Neural crest cell (in vitro differentiated cells): ENCODE measurements at regions not wholly inside any gene's neighbourhood (a gene's known extent, or its start where the extent isn't known, plus 50 kb on each side); places are given as distances from the start of the nearest gene placed in this dataset.

ENCODE experiments used
- DNase-seq: peaks from one replicate; pipeline ENCODE4 v3.0.0; 2021; ENCODE audit warnings: low read depth, mixed read lengths, low spot score
- H3K27ac Mint-ChIP-seq: one replicate; pipeline ENCODE4 v1.8.0; 2021; ENCODE audit warnings: mild to moderate bottlenecking, mixed read lengths; ENCODE audit not compliant: unreplicated experiment
- H3K27me3 Mint-ChIP-seq: 2 replicates; pipeline ENCODE4 v1.8.0; 2021; ENCODE audit warnings: low read depth, mild to moderate bottlenecking, mixed read lengths
- H3K36me3 Mint-ChIP-seq: 2 replicates; pipeline ENCODE4 v1.8.0; 2021; ENCODE audit warnings: low read depth, mild to moderate bottlenecking, mixed read lengths
- H3K4me1 Mint-ChIP-seq: 2 replicates; pipeline ENCODE4 v1.8.0; 2021; ENCODE audit warnings: mixed read lengths
- H3K4me3 Mint-ChIP-seq: one replicate; pipeline ENCODE4 v1.8.0; 2021; ENCODE audit warnings: mild to moderate bottlenecking, mixed read lengths
- H3K9me3 Mint-ChIP-seq: 2 replicates; pipeline ENCODE4 v1.8.0; 2021; ENCODE audit warnings: mixed read lengths
- TF ChIP-seq, protein P1 (sequence below): fragments of 200-600 bp; sonication (generic); conservative IDR thresholded peaks from 2 replicates; pipeline ENCODE4 v1.5.0; 2021; ENCODE audit warnings: antibody characterized with exemption, mild to moderate bottlenecking

DNA sequence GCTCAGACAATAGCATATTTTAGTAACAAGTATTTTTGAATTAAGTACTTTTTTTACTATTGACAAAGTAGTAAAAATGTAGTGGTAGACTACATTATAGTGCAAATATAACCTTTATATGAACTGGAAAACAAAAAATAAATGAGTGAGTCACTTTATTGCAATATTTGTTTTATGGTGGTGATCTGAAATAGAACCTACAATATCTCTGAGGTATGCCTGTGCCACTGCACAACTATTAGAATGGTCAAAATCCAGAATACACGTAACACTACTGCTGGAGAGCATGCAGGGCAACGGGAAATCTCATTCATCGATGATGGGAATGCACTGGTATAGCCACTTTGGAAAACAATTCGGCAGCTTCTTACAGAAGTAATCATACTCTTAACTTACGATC lies 349.0 kb upstream of the NCAM2 start:
- H3K9me3 Mint-ChIP-seq, result no peaks in the 10 kb centered on the region
- H3K4me1 Mint-ChIP-seq, result no peaks in the 10 kb centered on the region
- H3K36me3 Mint-ChIP-seq, result no peaks in the 10 kb centered on the region
- H3K27ac Mint-ChIP-seq, result no peak overlapping the region
- no peaks in the 10 kb centered on the region for H3K27me3 Mint-ChIP-seq
- no peak overlapping the region for H3K4me3 Mint-ChIP-seq
- TF ChIP-seq, protein P1, sequence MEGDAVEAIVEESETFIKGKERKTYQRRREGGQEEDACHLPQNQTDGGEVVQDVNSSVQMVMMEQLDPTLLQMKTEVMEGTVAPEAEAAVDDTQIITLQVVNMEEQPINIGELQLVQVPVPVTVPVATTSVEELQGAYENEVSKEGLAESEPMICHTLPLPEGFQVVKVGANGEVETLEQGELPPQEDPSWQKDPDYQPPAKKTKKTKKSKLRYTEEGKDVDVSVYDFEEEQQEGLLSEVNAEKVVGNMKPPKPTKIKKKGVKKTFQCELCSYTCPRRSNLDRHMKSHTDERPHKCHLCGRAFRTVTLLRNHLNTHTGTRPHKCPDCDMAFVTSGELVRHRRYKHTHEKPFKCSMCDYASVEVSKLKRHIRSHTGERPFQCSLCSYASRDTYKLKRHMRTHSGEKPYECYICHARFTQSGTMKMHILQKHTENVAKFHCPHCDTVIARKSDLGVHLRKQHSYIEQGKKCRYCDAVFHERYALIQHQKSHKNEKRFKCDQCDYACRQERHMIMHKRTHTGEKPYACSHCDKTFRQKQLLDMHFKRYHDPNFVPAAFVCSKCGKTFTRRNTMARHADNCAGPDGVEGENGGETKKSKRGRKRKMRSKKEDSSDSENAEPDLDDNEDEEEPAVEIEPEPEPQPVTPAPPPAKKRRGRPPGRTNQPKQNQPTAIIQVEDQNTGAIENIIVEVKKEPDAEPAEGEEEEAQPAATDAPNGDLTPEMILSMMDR, result no peak
- no peak for DNase-seq

- TF ChIP-seq, protein P1, result no peak
- H3K4me3 Mint-ChIP-seq, result no peak overlapping the region
Measured at GRCh38 chr21:20652846-20653245, 345.4 kb upstream of the NCAM2 start.

GRCh38 chr21:20661246-20661645 lies 337.0 kb upstream of the NCAM2 start:
- H3K4me3 Mint-ChIP-seq, result no peak overlapping the region
- no peaks in the 10 kb centered on the region for H3K27me3 Mint-ChIP-seq
- TF ChIP-seq, protein P1, result no peak
- peaks cover 6% of the 10 kb centered on the region for H3K9me3 Mint-ChIP-seq
- no peak overlapping the region for H3K27ac Mint-ChIP-seq
- peaks cover 10% of the 10 kb centered on the region for H3K4me1 Mint-ChIP-seq
- H3K36me3 Mint-ChIP-seq, result peaks cover 4% of the 10 kb centered on the region
- no peak for DNase-seq

More at GRCh38 chr21:20652846-20653245, 345.4 kb upstream of the NCAM2 start:
- Mint-ChIP-seq H3K4me1 (no peaks in the 10 kb centered on the region), H3K9me3 (no peaks in the 10 kb centered on the region), H3K27me3 (no peaks in the 10 kb centered on the region), H3K27ac (no peak overlapping the region), H3K36me3 (no peaks in the 10 kb centered on the region)
- no peak for DNase-seq

GRCh38 chr21:20661745-20662422 lies 336.3 kb upstream of the NCAM2 start:
- peaks cover 10% of the 10 kb centered on the region for H3K4me1 Mint-ChIP-seq
- H3K9me3 Mint-ChIP-seq, result peaks cover 8% of the 10 kb centered on the region
- H3K4me3 Mint-ChIP-seq, result no peak overlapping the region
- no peak overlapping the region for H3K27ac Mint-ChIP-seq
- peaks cover 4% of the 10 kb centered on the region for H3K36me3 Mint-ChIP-seq
- no peaks in the 10 kb centered on the region for H3K27me3 Mint-ChIP-seq
- TF ChIP-seq, protein P1, result no peak
- DNase-seq, result no peak

- Mint-ChIP-seq H3K27ac (no peak overlapping the region), H3K4me3 (no peak overlapping the region), H3K27me3 (no peaks in the 10 kb centered on the region), H3K36me3 (peaks cover 4% of the 10 kb centered on the region), H3K4me1 (peaks cover 10% of the 10 kb centered on the region), H3K9me3 (peaks cover 8% of the 10 kb centered on the region)
- DNase-seq, result no peak
- TF ChIP-seq, protein P1, result no peak
Measured at GRCh38 chr21:20662514-20662913, 335.7 kb upstream of the NCAM2 start.
